NCI-H2196 (cell line): ENCODE measurements at regions not wholly inside any gene's neighbourhood (a gene's known extent, or its start where the extent isn't known, plus 50 kb on each side); places are given as distances from the start of the nearest gene placed in this dataset.
"Not testable (repeated sequence)": the region's sequence is repeated elsewhere in the genome, so short reads cannot be mapped to it uniquely, and the experiment has no call there.

Source experiments
- DNase-seq: peaks from one replicate; lab custom pipeline; 2025; ENCODE audit not compliant: unreplicated experiment; lab: John Stamatoyannopoulos, UW

DNA sequence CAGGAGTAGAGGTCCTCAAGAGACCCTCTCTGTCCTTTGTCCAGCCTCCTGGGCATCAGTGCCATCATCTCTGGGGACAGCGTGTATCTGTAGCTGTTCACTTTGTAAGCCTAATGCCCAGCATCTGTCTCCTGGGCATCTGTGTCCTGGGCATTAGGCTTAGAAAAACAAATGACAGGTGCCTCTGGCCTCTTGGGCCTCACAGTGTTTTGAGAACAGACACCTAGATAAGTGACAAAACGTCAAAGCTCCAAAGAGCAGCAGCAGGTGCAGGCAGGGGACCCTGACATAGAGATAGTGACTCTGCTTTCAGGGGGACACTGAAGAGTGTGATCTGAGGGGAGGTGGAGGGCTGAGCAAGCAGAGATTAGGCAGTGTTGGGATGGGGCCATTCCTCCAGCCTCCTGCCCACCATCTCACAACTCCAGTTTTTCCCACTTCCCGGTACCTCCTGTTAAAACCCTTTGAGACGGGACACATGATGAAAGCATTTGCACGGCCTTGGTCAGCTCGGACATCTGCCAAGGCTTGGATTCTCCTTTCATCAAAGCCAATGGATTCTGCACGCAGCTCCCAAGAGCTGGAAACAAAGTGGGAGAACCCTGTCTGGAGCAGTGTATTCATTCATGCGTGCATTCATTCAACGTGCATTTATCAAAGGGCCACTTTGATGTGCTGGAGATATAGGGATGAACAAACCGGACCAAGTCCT is 55.5 kb upstream of the CD93 start:
- DNase-seq, result no peak

DNA sequence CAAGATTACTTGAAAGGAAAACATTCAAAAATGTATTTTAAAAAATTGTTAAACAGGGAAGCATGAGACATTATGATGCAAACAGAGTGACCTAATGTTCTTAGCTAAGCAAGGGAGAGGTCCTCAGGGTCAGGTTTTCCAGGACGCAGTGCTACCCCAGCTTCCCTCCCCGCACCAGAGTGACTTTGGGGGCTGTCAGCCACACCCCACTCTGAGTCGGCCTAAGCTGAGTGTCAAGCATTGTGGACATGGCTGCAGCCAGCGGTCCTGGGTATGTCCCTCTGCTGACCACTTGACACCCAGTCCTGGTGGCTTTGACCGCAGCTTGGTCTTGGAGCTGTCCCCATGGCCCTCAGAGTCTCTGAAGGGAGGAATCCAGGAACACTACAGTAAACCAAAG is 54.9 kb upstream of the CD93 start:
- no peak for DNase-seq

DNA sequence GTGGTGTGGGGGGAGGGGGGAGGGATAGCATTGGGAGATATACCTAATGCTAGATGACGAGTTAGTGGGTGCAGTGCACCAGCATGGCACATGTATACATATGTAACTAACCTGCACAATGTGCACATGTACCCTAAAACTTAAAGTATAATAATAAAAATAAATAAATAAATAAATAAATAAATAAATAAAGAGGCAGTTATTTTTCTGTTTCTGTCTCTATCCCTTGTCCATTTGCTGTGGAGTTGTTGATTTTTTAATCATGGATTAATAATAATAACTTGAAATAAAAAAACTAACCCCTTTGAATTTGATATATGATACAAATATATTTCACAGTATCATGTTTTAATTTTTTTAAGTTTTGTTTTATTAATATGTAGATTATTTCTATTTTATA is 53.9 kb upstream of the CD93 start:
- not testable (repeated sequence) for DNase-seq

DNA sequence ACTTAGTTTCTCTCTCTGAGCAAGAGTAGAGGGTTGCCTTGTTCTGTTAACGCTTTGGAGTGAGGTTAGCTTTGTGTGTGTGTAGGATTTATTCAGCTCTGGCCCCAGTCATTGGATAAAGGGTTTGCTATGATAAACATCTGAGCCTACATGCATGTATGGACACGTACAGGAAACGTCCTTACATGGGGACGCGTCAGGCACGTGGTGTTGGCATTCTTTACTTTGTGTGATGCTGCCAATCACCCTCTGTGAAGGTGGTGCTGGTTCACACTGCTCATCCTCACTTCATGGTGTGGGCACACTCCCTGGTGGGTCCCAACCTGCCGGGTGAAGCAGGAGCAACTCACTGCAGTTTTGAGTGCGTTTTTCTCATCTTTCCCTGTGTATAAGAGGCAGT is 53.4 kb upstream of the CD93 start:
- DNase-seq, result peak; percentile 37

DNA sequence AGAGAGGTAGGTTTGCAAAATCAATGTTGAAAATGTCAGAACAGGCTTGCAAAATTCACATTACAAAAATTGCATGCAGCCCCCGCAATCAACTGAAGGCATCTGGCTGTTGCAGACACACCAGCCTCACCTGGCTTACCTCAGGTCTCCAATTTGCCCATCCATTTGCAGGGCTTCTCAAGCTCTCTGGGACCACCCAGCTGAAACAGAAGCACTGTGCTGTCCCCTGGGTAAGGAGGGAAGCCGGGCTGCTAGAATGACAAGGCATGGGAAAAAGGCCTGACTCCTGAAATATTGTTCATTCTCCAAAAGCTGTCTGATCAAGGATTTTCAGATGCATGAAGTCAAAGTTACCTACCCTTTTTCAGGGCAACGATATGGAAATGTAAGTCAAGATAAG is 52.6 kb upstream of the CD93 start:
- DNase-seq, result no peak

DNA sequence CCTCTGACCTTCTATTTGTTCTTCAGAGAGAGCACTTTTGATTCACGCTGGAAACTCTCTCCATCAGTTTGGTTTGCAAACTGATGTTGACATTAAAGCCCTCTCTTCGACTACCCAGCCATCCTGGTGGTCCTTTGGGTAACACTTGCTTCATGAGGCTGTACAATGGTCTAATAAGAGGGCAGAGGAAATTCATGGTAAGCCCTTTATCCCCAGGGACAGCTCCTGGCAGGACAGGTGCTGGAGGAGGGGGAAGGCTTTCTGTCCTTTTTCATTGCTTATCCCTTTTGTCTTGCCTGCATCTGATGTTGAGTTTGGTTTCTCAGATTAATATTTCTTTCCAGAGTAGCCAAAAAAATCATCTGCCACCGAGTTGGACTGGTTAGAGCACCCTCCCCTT is 52.1 kb upstream of the CD93 start:
- DNase-seq, result no peak

DNA sequence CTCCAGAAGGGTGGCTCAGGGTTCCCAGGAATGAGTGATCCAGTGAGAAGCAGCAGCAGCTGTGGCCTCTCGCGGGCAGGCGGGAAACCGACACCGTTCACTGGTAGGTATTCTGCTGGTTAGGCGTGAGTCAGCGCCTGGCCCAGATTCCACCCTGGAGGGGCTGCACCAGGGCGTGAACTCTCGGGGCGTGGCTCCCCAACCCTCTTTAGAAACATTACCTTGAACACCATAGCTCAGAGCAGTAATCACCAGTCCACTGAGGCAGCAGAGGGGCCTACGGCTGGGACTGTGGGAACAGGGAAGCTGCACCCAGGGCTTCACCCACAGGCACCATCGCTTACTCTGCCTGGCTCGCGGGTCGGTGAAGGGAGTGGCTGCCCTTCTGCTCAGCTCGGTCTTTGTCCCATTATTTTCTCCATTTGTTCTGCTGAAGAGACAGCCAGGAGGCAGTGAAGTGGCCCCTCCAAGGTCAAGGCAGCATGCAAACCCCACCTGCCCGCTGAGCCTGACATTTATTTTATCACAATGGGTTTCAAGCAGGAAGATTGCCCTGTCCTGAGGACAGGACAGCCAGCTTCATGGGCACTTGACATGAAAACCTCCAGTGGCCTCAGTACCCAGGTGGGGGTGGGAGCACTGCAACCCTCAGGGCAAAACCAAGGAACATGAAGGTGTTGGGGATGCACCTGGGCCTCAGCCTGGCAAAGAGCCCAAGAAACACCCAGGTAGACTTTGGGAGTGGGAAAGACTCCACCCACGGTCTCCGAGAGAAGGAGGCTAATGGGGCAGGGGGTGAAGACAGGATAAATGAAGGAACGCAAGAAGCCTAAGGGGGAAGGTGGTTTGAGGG is 51.0 kb upstream of the CD93 start:
- no peak for DNase-seq

DNA sequence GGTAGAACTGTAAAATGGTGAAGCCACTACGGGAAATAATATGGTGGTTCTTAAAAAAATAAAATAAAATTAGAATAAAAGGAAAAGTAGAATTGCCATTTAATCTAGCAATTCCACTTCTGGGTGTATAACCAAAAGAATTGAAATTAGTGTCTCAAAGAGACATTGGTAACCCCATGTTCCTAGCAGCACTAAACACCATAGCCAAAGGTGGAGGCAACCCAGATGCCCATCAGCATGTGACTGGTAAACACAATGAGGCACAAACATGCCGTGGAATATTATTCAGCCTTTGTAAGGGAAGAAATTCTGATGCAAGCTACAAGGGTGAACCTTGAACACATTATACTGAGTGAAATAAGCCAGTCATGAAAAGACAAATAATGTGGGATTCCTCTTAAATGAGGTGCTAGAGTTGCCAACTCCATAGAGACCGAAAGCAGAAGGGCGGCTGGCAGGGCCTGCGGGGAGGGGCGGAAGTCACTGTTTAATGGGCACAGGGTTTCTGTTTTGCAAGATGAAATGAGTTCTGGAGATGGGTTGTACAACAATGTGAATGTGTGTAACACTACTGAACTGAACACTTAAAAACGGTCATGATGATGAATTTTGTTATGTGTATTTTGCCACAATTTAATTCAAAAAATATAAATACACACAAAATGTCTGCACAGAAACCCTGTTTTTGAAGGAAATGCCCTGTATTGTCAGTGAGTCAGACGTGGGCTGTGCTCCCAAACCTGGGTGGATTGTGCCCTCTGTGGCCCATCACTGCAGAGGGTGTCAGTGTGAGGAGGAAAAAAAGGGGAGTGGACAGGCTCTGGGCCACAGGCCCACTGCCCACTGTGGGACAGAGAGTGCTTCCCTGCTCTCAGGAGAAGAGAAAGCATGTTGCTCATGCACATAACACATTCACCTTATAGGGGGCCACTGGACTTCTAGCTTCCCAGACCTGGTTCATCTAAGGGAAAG is 49.6 kb upstream of the CD93 start:
- no peak for DNase-seq
